Smooth muscle cell (in vitro differentiated cells): ENCODE measurements at regions not wholly inside any gene's neighbourhood (a gene's known extent, or its start where the extent isn't known, plus 50 kb on each side); places are given as distances from the start of the nearest gene placed in this dataset.
"Not testable (repeated sequence)": the region's sequence is repeated elsewhere in the genome, so short reads cannot be mapped to it uniquely, and the experiment has no call there.

ENCODE experiments used
- DNase-seq: peaks from one replicate; lab custom pipeline; 2025; ENCODE audit not compliant: unreplicated experiment; lab: John Stamatoyannopoulos, UW
- H2AFZ ChIP-seq: fragments of 200-600 bp; sonication (generic); 2 replicates; pipeline ENCODE4 v1.6.0; 2016; ENCODE audit warnings: antibody characterized with exemption, low read depth, mild to moderate bottlenecking
- H3F3A ChIP-seq: fragments of 200-600 bp; sonication (generic); 2 replicates; pipeline ENCODE4 v1.6.0; 2017; ENCODE audit warnings: antibody characterized with exemption, low read depth
- H3K27ac ChIP-seq: fragments of 200-600 bp; sonication (generic); 2 replicates; pipeline ENCODE4 v1.5.1; 2016; ENCODE audit warnings: low read depth, mild to moderate bottlenecking
- H3K27me3 ChIP-seq: fragments of 200-600 bp; sonication (generic); 2 replicates; pipeline ENCODE4 v1.6.1; 2016; ENCODE audit warnings: low read depth, mild to moderate bottlenecking
- H3K36me3 ChIP-seq: fragments of 200-600 bp; sonication (generic); 2 replicates; pipeline ENCODE4 v1.5.1; 2016; ENCODE audit warnings: low read depth
- H3K4me1 ChIP-seq: fragments of 200-600 bp; sonication (generic); 2 replicates; pipeline ENCODE4 v1.5.1; 2016; ENCODE audit warnings: low read depth
- H3K4me2 ChIP-seq: fragments of 200-600 bp; sonication (generic); 2 replicates; pipeline ENCODE4 v1.6.0; 2016; ENCODE audit warnings: mild to moderate bottlenecking
- H3K4me3 ChIP-seq: fragments of 200-600 bp; sonication (generic); 2 replicates; pipeline ENCODE4 v1.5.1; 2016; ENCODE audit warnings: mild to moderate bottlenecking
- H3K79me2 ChIP-seq: fragments of 200-600 bp; sonication (generic); 2 replicates; pipeline ENCODE4 v1.6.0; 2016; ENCODE audit warnings: low read depth, mild to moderate bottlenecking
- H3K9ac ChIP-seq: fragments of 200-600 bp; sonication (generic); 2 replicates; pipeline ENCODE4 v1.6.0; 2016; ENCODE audit warnings: low read depth
- H3K9me3 ChIP-seq: fragments of 200-600 bp; sonication (generic); replicated peaks from 2 replicates; pipeline ENCODE4 v1.5.1; 2016; ENCODE audit warnings: low read depth
- H4K20me1 ChIP-seq: fragments of 200-600 bp; sonication (generic); 2 replicates; pipeline ENCODE4 v1.6.0; 2016; ENCODE audit warnings: low read depth
- CTCF ChIP-seq: fragments of 200-600 bp; sonication (generic); IDR thresholded peaks from 2 replicates; pipeline ENCODE4 v1.5.1; 2017; ENCODE audit warnings: borderline replicate concordance, mild to moderate bottlenecking, antibody characterized with exemption; ENCODE audit not compliant: insufficient read depth, poor library complexity, severe bottlenecking
- WGBS: methylation state at CpG from one replicate; pipeline ENCODE4 v1.1.7; 2016; ENCODE audit warnings: low lambda C conversion rate; 5-methylcytosine and 5-hydroxymethylcytosine counted together

GRCh38 chrX:5674036-5674435 lies 554.6 kb downstream of the NLGN4X start:
- no peaks in the 10 kb centered on the region for H3K9me3 ChIP-seq
- H3K4me3 ChIP-seq: no peak overlapping the region
- H3K4me1 ChIP-seq: no peaks in the 10 kb centered on the region
- H3K36me3 ChIP-seq: no peaks in the 10 kb centered on the region
- no peaks in the 10 kb centered on the region for H3F3A ChIP-seq
- no peaks in the 10 kb centered on the region for H3K79me2 ChIP-seq
- no peak overlapping the region for H2AFZ ChIP-seq
- H3K4me2 ChIP-seq: no peak overlapping the region
- no peak for TF ChIP-seq CTCF
- 82% methylated on average over 3 of the region's 3 CpGs for WGBS
- no peak overlapping the region for H3K9ac ChIP-seq
- H4K20me1 ChIP-seq: no peaks in the 10 kb centered on the region
- H3K27ac ChIP-seq: no peak overlapping the region
- DNase-seq: no peak
- no peaks in the 10 kb centered on the region for H3K27me3 ChIP-seq

GRCh38 chrX:5672099-5672498 lies 556.6 kb downstream of the NLGN4X start:
- no peaks in the 10 kb centered on the region for H3K9me3 ChIP-seq
- TF ChIP-seq CTCF: no peak
- H3K4me1 ChIP-seq: no peaks in the 10 kb centered on the region
- H2AFZ ChIP-seq: no peak overlapping the region
- no peak overlapping the region for H3K9ac ChIP-seq
- no peak for DNase-seq
- no peaks in the 10 kb centered on the region for H3K79me2 ChIP-seq
- H3F3A ChIP-seq: no peaks in the 10 kb centered on the region
- no peak overlapping the region for H3K4me3 ChIP-seq
- no peaks in the 10 kb centered on the region for H3K27me3 ChIP-seq
- no peak overlapping the region for H3K27ac ChIP-seq
- 87% methylated on average over 2 of the region's 2 CpGs for WGBS
- H3K4me2 ChIP-seq: no peak overlapping the region
- H3K36me3 ChIP-seq: no peaks in the 10 kb centered on the region
- no peaks in the 10 kb centered on the region for H4K20me1 ChIP-seq

GRCh38 chrX:5666689-5667088 lies 562.0 kb downstream of the NLGN4X start:
- H3K4me3 ChIP-seq, H4K20me1 ChIP-seq, H2AFZ ChIP-seq, H3K9ac ChIP-seq, H3K79me2 ChIP-seq, H3K27me3 ChIP-seq, H3F3A ChIP-seq, H3K36me3 ChIP-seq, H3K4me1 ChIP-seq, H3K27ac ChIP-seq, H3K4me2 ChIP-seq, DNase-seq, H3K9me3 ChIP-seq: not testable (repeated sequence)
- 91% methylated on average over 4 of the region's 4 CpGs for WGBS

- H3K9me3 ChIP-seq: no peaks in the 10 kb centered on the region
- H3K27me3 ChIP-seq: no peaks in the 10 kb centered on the region
- no peaks in the 10 kb centered on the region for H3K79me2 ChIP-seq
- H3K4me3 ChIP-seq: no peak overlapping the region
- H3F3A ChIP-seq: no peaks in the 10 kb centered on the region
- H3K36me3 ChIP-seq: no peaks in the 10 kb centered on the region
- no peaks in the 10 kb centered on the region for H4K20me1 ChIP-seq
- no peak overlapping the region for H3K4me2 ChIP-seq
- no peak for TF ChIP-seq CTCF
- H3K27ac ChIP-seq: no peak overlapping the region
- H2AFZ ChIP-seq: no peak overlapping the region
- no peak for DNase-seq
- no peaks in the 10 kb centered on the region for H3K4me1 ChIP-seq
- no peak overlapping the region for H3K9ac ChIP-seq
Observed at GRCh38 chrX:5656544-5656943, 572.1 kb downstream of the NLGN4X start.
